ENCODE measurements at regions not wholly inside any gene's neighbourhood (a gene's known extent, or its start where the extent isn't known, plus 50 kb on each side); places are given as distances from the start of the nearest gene placed in this dataset.
"Not testable (repeated sequence)": the region's sequence is repeated elsewhere in the genome, so short reads cannot be mapped to it uniquely, and the experiment has no call there.

DNA sequence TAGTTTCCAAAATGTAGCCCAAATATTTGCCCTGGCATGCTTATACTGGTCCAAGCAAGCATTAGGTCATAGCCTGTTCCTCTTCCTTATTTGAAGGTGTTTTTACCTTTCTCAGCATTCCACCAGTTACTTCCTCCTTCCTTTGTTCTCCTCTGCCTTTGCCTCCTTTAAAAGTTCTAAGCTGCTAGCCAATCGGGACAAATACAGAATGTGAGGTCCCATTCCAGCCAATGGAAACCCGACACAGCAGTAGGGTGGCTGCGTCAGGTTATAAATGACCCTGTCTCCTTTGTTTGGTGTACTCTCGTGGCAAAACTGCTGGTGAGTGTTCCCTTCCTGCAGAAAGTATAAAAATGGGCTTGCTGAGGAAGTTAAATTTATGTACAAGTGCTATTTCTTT is 452.0 kb upstream of the ADARB2 start:
- DNase-seq (ENCODE audit: low spot score): not testable (repeated sequence)

DNA sequence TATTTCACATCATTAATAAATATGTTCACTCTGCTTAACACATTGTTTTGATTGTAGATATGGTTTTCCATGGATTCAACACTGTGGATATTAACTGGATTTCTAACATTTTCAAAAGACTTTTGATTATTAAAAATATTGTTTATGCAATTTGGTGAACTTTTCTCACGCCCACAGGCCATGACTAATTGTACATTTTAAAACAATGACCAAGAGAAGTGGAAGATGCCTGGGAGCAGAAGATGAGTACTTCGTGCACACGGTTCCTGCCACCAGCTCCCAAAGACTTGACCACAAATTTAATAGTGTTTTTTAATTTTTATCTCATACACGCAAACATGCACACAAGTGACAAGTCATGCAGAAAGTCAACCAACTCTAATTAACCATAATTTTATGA is 451.0 kb upstream of the ADARB2 start:
- DNase-seq (ENCODE audit: low spot score): no peak

DNA sequence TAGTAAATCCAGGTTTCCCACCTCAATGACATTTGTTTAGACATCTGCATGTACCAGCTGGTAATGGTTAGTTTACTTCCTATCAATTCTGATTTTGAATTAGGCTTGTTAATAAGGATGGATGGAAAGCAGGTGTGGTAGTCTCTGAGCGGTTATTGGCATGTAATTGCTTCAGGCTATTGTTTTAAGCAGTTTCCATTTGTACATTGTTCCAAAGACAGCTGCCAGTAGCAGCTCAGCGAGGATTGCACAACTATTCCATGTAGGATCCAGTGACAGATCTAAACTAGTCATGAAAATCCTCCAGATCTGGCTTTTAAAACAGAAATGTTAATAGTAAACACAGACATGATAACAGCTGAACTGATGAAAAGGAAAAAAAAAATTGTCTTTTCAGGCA is 436.0 kb upstream of the ADARB2 start:
- DNase-seq (ENCODE audit: low spot score): no peak

DNA sequence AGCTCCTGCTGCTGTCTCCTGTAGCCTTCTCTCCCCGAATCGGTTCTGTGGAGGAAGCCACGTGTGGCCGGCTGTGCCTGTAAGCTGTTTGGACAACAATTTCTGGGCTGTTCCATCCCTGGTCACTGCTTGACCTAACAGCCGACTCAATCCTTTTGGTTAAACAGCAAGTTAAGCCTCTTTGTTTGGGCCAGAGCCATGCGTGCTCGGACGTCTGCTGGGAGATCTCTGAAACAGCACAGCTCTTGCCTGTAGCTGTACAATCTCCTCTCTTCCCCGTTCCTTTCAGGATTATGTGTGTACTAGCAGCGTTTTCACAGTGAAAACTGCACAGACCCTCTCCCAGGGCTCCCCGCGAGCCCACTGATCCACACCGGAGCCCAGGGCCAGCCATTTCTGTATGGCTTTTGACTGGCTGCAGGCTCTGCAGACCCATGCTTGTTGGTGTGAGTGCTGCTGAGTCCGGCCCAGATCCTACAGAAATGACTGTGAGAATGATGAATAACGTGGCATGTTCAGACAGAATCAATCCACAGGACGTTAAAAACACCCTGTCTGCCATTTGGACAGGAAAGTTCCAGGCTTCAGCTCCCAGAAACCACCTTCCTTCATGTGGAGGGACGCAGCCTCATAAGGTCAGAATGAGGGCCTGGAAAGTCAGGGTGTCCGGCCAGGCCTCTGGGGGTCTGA is 428.6 kb upstream of the ADARB2 start:
- DNase-seq (ENCODE audit: low spot score): no peak

DNA sequence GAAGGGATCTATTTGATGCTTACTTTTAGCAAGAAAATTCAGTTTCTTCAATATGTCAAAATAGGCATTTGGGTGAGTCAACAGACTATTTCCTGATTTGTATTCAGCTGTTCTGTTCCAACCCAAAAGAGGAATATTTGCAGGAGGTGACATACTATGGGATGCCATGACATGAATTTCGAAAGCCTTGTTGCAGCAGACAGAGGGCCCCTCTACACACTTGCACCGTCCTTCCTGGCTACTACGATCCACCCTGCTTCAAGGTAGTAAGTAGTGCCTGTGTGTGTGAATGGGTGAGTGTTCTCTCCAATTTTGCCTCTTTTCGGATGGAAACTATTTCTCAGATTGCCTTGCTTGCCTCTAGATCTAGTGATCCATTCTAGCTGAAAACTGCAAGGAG is 413.0 kb upstream of the ADARB2 start:
- no peak for DNase-seq (ENCODE audit: low spot score)

DNA sequence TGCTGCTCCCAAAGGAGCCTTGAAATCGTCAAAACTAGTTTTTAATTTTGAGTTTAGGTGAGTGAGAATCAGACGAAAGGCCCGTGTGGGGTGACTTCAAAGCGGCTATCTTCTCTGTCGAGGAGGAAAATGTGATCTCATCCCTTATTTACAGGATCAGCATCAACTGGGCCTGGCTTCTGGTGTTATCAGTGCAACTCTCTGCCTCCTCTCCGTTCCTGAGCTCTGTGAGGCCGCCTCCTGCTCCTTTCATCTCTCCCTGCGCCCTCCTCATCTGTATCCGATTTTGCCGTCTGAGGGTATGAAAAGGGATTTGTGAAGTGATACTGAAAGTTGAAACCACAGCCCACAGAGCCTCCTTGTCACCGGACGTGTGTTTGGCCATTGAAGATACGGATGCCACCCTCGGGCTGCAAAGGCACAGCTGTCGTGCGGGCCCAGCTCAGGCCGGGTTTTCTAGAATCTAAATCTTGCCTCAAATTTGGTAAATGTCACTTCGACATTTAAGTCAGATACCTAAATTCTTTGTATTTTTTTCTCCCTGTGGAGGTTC is 408.7 kb upstream of the ADARB2 start:
- DNase-seq (ENCODE audit: low spot score): no peak

DNA sequence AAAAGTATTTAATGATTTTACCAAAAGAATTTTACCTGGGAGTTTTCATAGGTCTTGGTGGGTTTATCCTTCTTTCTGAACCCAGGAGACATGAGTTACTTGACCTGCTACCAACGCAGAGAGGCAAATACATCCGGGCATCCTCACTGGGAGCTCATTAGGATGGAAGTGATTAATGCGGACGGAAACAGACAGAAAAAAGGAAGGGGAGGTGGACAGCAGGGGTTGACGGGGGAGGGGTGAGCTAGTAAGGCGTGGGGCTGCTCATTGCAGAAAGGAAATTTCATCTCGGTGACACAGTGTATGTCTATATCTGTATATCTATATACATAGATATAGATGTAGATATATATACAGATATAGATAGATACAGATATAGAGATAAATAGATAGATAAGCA is 408.2 kb upstream of the ADARB2 start:
- no peak for DNase-seq (ENCODE audit: low spot score)

DNA sequence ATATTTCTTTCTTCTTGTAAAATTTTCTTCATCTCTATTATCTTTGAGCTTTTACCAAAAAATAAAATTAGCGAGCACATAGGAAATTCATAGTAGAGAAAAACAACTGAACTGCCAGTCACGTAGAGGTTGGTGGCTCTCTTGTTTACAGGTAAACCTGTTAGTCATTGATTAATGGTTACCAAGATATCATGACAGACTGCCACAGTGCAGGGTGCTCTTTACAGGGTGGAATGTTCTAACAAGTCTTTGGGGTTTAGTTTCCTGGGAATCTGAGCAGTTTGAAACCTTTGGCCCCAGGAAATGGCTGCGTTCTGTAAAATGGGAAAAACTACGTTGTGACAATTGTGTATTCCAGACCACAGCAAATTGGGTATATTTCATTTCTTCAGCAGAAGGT is 407.3 kb upstream of the ADARB2 start:
- DNase-seq (ENCODE audit: low spot score): no peak

DNA sequence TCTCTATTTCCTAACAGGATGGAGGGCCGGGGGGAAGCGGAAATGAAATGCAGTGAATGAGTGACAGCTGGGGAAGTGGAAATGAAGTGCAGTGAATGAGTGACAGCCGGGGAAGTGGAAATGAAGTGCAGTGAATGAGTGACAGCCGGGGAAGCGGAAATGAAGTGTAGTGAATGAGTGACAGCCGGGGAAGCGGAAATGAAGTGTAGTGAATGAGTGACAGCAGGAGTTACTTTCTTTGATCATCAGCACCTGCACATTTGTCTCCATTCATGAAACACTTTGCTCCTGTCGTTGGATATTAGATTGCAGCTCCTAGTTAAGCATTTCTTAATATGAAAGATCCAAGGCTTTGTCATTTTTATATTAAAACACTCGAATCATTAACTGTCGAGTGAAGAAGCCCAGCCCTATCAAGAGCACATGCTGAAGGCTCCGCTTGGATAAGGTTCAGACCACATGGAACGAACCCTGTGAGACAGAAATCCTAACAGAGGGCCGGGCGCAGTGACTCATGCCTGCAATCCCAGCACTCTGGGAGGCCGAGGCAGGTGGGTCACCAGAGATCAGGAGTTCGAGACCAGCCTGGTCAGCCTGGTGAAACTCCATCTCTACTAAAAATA is 406.0 kb upstream of the ADARB2 start:
- no peak for DNase-seq (ENCODE audit: low spot score)

DNA sequence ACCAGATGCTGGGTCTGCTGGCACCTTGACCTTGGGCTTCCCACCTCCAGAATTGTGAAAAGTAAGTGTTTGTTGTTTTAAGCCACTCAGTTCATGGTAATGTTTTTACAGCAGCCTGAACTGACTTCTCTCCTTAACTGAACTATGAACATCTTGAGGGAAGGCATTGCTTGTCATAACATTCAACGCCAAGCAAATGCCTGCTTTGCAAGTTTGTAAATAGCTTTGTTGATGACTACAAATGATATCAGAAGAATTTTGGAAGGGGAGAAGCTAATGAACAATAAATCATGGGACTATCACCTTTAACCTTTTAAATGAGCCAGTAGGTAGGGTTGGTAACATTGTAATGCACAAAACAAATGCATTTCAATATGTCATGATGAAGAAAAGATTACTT is 402.4 kb upstream of the ADARB2 start:
- no peak for DNase-seq (ENCODE audit: low spot score)

DNA sequence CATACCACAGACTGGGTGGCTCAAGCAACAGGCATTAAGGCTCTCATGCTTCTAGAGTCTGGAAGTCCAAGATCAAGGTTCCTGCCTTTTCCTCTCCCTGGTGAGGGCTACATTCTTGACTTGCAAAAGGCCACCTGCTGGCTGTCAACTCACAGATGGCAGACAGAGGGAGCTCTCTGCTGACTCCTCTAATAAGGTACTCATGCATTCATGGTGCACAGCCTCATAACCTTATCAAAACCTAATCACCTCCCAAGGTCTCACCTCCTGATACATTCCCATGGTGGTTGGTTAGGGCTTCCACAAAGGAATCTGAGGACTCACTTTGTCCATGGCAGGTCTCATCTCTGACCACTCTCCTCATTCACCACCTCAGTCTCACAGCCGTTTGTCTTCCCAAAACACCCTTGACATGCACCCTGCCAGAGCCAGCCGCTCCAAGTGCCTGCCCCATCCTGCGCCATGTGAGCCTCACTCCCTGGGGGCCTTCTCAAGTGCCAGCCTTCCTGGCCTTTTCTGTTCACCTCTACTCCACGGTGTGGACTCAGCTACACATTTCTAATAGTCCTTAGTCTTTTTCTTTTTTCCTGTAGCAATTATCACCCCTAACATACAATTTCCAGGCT is 400.3 kb upstream of the ADARB2 start:
- no peak for DNase-seq (ENCODE audit: low spot score)

DNA sequence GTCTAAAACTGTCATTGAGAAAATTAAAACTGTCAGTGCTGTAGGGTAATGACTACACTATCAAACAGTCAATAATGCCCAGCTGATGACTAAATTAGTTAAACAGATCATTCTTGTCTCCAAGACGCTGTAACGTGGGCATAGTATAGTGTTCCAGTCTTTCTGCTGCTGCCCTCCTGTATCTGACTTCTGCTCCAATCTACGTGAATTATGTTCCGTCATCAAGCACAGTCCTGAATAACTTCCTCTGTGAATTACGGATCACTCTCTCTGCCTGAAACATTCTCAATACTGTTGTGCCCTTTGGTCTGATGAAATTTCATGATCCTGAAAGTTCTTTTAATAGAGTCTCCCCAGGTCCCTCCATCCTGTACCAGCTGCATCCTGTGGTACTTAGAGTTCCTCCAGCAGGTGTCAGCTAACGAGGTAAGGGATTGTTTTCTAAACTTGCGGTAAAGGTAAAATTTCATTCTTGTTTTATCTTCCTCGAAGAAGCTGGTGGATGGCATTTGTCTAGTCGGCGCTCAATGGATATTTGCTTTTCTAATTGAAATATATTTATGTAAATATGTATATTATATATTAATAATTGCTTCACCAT is 393.5 kb upstream of the ADARB2 start:
- DNase-seq (ENCODE audit: low spot score): no peak

DNA sequence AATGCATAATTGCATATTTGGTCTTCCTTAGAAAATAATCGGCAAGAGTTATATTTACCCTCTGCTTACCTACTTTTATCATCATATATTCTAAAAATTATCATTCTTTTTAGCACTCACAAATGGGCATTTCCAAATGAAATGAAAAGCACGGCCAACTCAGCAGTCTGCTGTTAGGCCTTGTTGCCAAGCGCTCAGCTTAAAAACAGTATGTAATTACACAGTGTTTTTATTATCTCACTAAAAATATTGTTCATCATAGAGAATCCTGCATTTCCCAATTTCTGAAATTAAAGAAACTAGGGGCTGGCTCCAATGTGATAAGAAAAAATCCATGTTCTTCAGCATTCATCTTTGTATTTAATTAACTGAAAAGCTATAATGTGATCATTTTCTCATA is 391.7 kb upstream of the ADARB2 start:
- DNase-seq (ENCODE audit: low spot score): no peak

DNA sequence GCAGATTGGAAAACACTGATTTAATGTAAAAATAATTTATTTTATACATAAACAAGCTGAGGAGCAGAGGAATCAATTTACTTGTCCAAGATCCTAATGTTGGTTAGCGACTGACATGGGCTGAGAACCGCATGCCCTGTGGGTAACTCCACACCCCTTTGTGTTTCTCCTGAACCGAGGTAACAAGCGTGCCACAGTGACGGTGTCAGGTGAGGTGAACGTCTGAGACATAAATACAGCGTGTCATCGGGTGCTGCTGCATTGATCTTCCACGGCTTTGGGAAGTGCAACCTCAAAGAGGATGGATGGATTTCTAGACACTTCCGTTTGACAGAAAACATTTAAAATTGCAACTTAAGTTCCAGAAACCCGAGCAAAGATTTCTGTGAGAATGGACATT is 386.8 kb upstream of the ADARB2 start:
- DNase-seq (ENCODE audit: low spot score): no peak

DNA sequence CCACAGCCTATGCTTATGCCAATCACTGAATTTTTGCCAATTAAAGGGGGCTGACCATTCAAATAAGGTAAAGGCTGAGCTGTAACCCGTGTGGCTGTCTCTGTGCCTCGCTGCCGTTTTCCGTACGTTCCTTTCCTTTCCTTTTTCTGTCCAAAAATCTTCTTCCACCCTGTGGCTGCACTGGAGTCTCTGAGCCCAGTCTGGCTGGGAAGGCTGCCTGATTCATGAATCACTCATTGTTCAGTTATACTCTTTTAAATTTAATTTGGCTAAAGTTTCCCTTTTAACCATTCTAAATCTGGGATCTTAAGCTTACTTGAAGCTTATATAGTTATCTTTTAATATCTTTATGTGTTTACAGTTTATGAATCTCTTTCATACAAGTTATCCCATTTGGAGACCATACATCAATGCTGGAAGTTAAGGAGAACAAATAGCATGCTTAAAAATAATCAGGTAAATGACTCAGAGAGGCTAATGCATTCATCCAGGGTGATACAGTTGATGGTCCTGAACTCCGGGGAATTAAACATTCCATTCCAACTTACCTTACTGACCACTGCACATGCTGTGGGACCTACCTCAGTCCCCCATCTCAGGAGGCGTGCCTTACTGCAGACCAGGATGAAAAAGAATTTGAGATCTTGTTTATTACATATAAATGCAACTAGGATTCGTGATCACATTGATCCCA is 385.3 kb upstream of the ADARB2 start:
- no peak for DNase-seq (ENCODE audit: low spot score)

DNA sequence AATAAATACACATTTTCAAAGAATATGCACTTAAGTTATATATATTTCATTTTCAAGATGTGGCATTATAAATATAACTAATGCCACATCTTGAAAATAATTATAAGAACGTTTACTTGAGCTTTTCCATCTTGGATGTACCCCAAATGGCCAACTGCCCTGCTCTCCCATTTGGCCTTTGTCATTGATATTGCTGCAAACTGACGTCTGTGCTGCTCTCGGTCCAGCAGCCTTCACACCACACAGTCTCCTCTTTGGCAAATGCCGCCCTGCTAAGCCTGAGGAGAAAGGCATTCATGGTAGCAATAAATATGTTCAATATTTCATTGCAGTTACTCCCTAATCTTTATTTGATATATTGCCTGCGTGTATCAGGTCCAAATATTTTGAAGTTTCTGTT is 384.6 kb upstream of the ADARB2 start:
- DNase-seq (ENCODE audit: low spot score): no peak

DNA sequence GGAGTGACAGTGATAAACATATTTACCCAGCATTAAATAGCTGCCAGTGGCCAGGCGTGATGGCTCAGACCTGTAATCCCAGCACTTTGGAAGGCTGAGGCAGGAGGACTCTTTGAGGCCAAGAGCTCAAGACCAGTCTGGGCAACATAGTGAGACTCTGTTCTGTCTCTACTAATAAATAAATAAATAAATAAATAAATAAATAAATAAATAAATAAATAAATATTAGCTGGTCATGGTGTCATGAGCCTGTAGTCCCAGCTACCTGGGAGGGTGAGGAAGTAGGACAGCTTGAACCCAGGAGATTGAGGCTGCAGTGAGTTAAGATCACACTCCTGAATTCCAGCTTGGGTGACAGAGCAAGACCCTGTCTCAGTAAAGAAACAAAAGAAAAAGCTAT is 384.0 kb upstream of the ADARB2 start:
- no peak for DNase-seq (ENCODE audit: low spot score)

DNA sequence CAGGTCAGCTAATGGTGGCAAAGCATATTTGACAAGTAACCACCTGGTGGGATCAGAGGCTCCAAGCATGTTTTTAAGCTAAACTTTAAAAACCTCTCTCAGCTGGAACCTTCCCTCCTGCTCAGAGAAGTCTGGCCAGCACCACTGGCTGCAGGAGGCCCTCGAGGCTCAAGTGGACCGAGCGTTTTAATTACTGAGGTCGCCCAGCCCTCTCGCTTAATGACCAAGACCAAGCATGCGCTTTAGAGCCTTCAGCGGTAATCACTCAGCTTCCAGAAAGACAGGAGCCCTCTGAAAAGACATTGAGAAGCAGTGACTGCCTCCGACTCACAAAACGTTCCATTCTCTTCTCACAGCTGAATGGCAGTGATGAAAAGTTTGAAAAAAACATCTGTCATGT is 383.4 kb upstream of the ADARB2 start:
- no peak for DNase-seq (ENCODE audit: low spot score)

DNA sequence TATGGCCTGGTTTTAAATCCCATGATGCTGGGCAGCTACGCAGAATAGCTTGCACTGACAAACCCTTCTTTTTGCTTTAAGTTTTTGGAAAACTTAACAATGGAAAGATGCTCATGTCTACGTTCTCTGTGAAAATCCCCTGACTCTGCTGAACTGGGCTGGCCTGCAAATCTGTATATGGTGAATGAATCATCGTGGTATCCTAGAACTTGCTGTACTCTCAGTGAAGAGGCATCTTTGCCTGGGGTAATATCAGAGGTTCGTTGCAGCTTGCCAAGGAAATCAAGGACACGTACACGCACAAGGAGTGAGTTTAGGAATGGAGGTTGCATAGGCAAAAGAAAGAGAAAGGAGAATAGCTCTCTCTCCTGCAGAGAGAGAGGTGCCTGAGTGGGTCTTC is 382.0 kb upstream of the ADARB2 start:
- DNase-seq (ENCODE audit: low spot score): no peak

DNA sequence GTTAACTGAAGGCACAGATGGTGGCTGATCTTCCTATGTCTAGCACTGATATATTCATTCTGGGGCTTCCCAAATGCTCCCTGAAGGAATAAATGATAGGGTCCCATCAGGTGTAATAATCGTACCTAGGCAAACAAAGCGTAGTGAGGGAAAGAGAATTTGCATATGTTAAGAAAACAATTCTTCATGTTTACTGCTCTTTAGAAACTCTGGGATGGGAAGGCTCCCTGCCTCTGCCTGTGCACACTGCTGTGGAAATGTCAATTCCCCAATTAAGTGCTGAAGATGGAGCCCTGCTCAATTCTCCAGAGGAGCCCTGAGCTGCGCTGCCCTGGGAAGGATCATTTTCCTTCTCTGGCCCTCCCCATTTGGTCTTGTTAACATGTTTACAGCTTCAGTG is 380.9 kb upstream of the ADARB2 start:
- DNase-seq (ENCODE audit: low spot score): no peak

DNA sequence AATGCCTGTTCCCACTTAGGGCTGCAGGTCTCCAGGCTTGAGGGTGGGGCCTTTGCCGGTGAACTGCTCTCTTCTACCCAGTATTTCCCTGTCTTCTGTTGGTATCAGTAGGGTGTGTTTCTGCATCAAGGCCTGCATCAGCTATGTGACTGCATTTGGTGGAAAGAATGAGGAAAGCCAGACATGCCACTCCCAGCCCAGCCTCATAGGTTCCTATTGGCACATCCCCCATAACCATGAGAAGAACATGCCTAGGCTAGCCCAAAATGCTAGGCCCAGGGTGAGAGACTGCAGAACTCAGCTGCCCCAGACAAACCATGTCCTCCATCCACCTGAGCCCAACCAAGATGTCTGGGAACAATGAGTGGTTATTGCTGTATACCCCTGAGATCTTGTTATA is 380.3 kb upstream of the ADARB2 start:
- DNase-seq (ENCODE audit: low spot score): no peak

DNA sequence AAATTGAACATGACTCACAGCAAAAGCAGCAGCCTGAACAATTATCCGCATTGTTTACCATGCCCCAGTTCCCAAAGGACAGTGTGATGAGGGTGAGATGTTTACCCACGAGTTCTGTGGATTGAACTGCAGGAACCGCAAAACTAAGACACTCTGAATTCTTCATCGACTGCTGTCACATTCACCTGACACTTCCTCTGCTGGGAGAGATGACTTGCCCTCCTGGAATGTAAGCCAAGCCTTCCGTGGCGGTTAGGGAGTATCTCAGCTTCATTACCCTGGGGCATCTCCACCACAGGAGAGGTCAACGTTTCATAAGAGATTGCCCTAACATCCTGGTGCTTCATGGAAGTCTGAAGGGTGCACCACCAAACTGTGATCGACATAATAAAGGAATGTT is 374.6 kb upstream of the ADARB2 start:
- peak; percentile 54 for DNase-seq (ENCODE audit: low spot score)
